ENCODE measurements at regions not wholly inside any gene's neighbourhood (a gene's known extent, or its start where the extent isn't known, plus 50 kb on each side); places are given as distances from the start of the nearest gene placed in this dataset.

DNA sequence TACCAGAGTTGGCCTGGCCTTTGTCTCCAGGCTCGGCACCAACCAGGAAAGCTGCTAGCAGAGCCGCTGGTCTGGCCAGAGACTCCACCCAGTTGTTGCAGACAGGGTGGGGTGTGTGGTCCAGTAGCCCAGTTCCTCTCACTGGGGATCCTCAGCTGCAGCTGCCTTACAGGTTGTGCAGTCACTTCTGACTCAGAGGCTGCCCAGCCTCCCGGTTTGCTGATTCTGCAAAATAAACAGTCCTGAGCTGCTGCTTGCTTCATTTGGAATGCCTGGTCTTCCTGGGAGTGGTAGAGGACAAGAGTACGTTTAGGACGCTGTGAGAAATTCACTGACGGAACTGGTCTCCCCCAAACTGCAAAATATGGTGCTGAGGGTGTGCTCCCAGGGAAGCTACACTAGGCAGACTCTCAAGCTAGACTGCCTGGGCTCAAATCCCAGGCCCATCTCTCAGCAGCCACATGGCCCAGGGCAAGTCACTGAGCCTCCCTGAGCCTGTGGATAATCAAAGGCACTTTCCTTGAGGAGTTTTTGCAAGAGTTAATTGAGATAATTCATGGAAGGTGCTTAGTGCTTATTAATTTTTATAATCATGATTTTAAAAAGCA lies 246.1 kb downstream of the TFAP2C start:
- TF ChIP-seq POLR2AphosphoS5 (IDR thresholded peaks at IDR 0.05; ENCODE audit: borderline replicate concordance, low read depth, low read length) (no peak), EZH2 (IDR thresholded peaks at IDR 0.05) (no peak), FOXP2 (optimal IDR thresholded peaks at IDR 0.05; ENCODE audit: control extremely low read depth, extremely low read length, insufficient read depth) (no peak)
- no peak for DNase-seq (ENCODE audit: low read depth, low spot score)
- Histone ChIP-seq H3K36me3 (ENCODE audit: insufficient read depth, low read length) (no peaks in the 10 kb centered on the region), H3K4me3 (no peak overlapping the region), H3K9me3 (ENCODE audit: low read depth, low read length) (no peaks in the 10 kb centered on the region), H3K27ac (no peak overlapping the region), H3K9ac (ENCODE audit: insufficient read length) (no peak overlapping the region)

DNA sequence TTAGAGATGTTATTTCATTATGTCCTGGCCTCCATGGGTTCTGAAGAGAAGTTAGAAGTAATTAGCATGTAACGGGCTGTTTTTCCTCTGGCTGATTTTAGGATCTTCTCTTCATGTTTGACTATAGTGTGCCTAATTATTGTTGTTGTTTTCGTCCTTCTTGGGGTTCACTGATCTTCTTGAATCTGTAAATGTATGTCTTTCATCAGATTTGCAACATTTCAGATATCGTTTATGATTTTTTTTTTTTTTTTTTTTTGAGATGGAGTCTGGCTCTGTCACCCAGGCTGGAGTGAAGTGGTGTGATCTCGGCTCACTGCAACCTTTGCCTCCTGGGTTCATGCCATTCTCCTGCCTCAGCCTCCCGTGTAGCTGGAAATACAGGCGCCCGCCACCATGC lies 246.7 kb downstream of the TFAP2C start:
- H3K9ac ChIP-seq (ENCODE audit: insufficient read length) = no peak overlapping the region
- TF ChIP-seq EZH2 (IDR thresholded peaks at IDR 0.05) (no peak), FOXP2 (optimal IDR thresholded peaks at IDR 0.05; ENCODE audit: control extremely low read depth, extremely low read length, insufficient read depth) (no peak), POLR2AphosphoS5 (IDR thresholded peaks at IDR 0.05; ENCODE audit: borderline replicate concordance, low read depth, low read length) (no peak)
- no peaks in the 10 kb centered on the region for H3K36me3 ChIP-seq (ENCODE audit: insufficient read depth, low read length)
- H3K4me3 ChIP-seq = no peak overlapping the region
- no peak overlapping the region for H3K27ac ChIP-seq
- H3K9me3 ChIP-seq (ENCODE audit: low read depth, low read length) = no peaks in the 10 kb centered on the region
- no peak for DNase-seq (ENCODE audit: low read depth, low spot score)

DNA sequence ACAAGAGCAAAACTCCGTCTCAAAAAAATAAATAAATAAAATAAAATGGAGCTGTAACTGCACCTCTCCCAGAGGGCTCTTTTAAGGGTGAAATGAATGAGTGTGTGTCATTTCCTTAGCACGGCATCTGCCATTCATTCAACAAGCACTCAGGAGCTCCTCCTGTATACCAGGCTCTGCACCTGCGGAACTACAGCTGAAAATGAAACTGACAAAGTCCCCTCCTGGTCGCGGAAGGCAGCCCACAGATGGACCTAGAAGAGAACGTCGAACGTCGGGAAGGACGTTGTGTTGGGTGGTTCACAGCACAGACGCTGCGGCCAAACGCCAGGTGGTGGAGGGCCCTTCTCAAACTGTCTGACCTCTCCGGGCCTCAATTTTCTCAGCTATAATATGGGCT lies 256.4 kb downstream of the TFAP2C start:
- H3K9me3 ChIP-seq (ENCODE audit: low read depth, low read length) = no peaks in the 10 kb centered on the region
- H3K36me3 ChIP-seq (ENCODE audit: insufficient read depth, low read length) = no peaks in the 10 kb centered on the region
- no peak overlapping the region for H3K4me3 ChIP-seq
- H3K27ac ChIP-seq = no peak overlapping the region
- no peak overlapping the region for H3K9ac ChIP-seq (ENCODE audit: insufficient read length)
- TF ChIP-seq EZH2 (IDR thresholded peaks at IDR 0.05) (no peak), POLR2AphosphoS5 (IDR thresholded peaks at IDR 0.05; ENCODE audit: borderline replicate concordance, low read depth, low read length) (no peak), FOXP2 (optimal IDR thresholded peaks at IDR 0.05; ENCODE audit: control extremely low read depth, extremely low read length, insufficient read depth) (no peak)
- DNase-seq (ENCODE audit: low read depth, low spot score) = no peak

DNA sequence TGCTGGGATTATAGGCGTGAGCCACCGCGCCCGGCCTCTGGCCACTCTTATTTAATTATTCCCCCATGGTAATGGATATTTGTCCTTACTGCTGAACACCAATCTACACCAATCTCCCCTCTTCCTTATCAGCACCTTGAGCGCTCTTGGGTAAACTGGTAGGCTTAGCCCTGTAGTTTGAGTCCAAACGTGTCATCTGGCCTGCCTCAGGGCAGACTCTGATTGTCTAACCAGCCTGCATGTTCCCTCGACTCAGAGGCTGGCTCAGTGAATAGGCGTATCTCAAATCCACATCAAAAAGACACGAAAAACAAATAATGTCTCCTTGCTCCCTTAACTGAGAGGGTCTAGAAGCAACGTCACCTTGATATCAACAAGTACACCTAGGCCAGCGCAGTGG lies 260.9 kb downstream of the TFAP2C start:
- no peak for TF ChIP-seq EZH2 (IDR thresholded peaks at IDR 0.05)
- TF ChIP-seq FOXP2 (optimal IDR thresholded peaks at IDR 0.05; ENCODE audit: control extremely low read depth, extremely low read length, insufficient read depth) = no peak
- no peak for TF ChIP-seq POLR2AphosphoS5 (IDR thresholded peaks at IDR 0.05; ENCODE audit: borderline replicate concordance, low read depth, low read length)
- H3K27ac ChIP-seq = no peak overlapping the region
- H3K9me3 ChIP-seq (ENCODE audit: low read depth, low read length) = no peaks in the 10 kb centered on the region

DNA sequence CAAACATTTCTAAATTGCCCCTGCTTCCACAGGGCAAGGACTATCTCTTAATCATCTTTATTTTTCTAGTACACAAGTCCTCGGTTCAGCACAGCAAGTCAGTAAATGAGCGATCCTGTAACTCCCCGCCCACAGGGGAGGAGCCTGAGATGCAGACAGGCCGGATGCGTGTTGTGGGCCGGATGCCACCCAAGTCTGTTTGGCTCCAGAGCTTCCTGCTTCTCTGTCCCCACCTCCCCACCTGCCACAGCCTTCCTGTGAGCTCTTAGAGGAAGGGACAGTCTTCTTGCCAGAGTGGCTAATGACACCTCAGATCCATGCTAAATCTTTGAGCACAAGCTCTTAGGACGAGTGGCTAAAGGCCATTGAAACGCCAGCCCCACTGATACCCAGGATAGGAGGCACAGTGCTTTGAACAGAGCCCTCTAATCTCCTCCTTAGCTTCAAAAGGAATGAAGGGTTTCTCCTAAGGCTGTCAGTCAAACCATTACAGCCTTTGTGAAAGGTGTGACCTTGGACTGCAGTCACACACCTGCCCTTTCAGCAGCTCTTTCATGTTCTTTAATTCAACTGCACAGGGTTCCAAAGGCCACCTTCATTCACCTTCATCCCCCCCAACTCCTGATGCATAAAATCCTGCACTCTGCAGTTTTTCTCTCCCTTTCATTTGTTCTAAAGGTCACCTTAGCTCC lies 264.3 kb downstream of the TFAP2C start:
- no peak overlapping the region for H3K9ac ChIP-seq (ENCODE audit: insufficient read length)
- no peak for DNase-seq (ENCODE audit: low read depth, low spot score)
- H3K4me3 ChIP-seq = no peak overlapping the region
- TF ChIP-seq EZH2 (IDR thresholded peaks at IDR 0.05) = no peak
- TF ChIP-seq POLR2AphosphoS5 (IDR thresholded peaks at IDR 0.05; ENCODE audit: borderline replicate concordance, low read depth, low read length) = no peak
- no peaks in the 10 kb centered on the region for H3K9me3 ChIP-seq (ENCODE audit: low read depth, low read length)
- H3K36me3 ChIP-seq (ENCODE audit: insufficient read depth, low read length) = no peaks in the 10 kb centered on the region
- no peak overlapping the region for H3K27ac ChIP-seq

More for the DNA sequence above, 260.9 kb downstream of the TFAP2C start:
- H3K36me3 ChIP-seq (ENCODE audit: insufficient read depth, low read length) = no peaks in the 10 kb centered on the region
- no peak overlapping the region for H3K4me3 ChIP-seq
- DNase-seq (ENCODE audit: low read depth, low spot score) = no peak
- H3K9ac ChIP-seq (ENCODE audit: insufficient read length) = no peak overlapping the region

DNA sequence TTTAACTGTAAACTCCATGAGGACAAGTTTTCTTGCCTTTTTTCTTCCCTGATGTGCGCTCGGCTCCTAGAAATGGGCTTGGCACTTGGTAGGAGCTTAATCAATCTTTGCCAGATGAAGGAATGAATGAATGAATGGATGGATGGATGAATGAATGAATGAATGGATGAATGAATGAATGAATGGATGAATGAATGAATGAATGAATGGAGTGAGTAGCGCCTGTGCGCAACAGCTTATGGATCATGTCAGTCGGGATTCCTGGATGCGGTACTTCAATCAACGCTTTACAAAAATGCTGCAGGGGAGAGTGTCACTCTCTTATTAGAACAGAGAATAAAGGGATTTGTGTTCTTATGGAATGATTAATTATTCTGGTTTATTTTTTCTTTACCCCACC lies 267.3 kb downstream of the TFAP2C start:
- DNase-seq (ENCODE audit: low read depth, low spot score) = no peak
- no peak overlapping the region for H3K9ac ChIP-seq (ENCODE audit: insufficient read length)
- H3K27ac ChIP-seq = no peak overlapping the region
- no peaks in the 10 kb centered on the region for H3K9me3 ChIP-seq (ENCODE audit: low read depth, low read length)
- TF ChIP-seq EZH2 (IDR thresholded peaks at IDR 0.05) (no peak), POLR2AphosphoS5 (IDR thresholded peaks at IDR 0.05; ENCODE audit: borderline replicate concordance, low read depth, low read length) (no peak), FOXP2 (optimal IDR thresholded peaks at IDR 0.05; ENCODE audit: control extremely low read depth, extremely low read length, insufficient read depth) (no peak)
- H3K36me3 ChIP-seq (ENCODE audit: insufficient read depth, low read length) = no peaks in the 10 kb centered on the region
- H3K4me3 ChIP-seq = no peak overlapping the region

DNA sequence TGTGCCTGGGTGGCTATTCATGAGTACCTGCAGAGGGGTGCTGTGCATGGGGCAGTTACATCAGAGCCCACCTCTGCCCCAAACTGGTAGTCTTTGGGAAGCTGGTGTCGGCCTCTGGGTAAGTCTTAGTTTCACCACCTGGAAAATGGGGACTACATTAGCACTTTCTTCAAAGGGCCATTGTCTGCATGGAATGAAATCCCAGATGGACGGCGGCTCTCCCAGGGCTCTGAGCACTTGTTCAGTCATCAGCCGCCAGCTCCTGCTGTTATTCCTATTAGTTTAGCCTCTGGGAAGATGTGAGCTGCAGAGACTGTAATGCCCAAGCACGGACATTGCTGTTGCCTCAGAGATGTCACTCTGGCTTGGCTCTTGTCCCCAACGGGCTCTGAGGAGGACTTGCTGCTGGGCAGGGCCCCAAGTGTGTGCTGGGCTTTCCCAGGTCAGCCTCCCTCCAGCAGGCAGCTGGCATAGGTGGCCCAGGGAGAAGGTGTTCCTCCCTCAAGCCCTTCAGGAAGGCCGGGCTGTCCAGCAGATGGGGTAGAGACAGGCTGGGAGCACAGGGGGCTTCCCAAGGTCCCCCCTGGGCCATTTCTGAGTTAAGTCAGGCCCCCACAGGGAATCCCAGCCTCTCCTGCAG lies 268.3 kb downstream of the TFAP2C start:
- Histone ChIP-seq H3K36me3 (ENCODE audit: insufficient read depth, low read length) (no peaks in the 10 kb centered on the region), H3K27ac (no peak overlapping the region), H3K9me3 (ENCODE audit: low read depth, low read length) (no peaks in the 10 kb centered on the region), H3K9ac (ENCODE audit: insufficient read length) (no peak overlapping the region), H3K4me3 (no peak overlapping the region)
- TF ChIP-seq EZH2 (IDR thresholded peaks at IDR 0.05) (no peak), POLR2AphosphoS5 (IDR thresholded peaks at IDR 0.05; ENCODE audit: borderline replicate concordance, low read depth, low read length) (no peak), FOXP2 (optimal IDR thresholded peaks at IDR 0.05; ENCODE audit: control extremely low read depth, extremely low read length, insufficient read depth) (no peak)
- DNase-seq (ENCODE audit: low read depth, low spot score) = no peak

DNA sequence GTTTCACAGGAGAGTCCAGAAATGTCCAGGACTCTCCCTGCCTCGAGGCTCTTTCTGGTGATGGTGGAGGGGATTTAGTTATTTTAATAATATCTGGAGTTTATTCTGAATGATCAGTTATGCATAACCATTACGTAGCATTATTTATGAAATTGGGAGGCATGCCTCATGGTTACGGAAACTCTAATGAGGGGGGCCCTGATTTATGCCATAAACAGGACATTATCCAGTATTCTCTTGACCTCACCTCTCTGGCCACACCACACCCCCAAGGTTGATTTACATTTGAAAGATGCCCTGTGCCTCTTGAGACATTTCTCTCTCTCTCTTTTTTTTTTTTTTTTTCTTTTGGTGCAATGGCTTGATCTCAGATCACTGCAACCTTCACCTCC lies 268.8 kb downstream of the TFAP2C start:
- H3K9ac ChIP-seq (ENCODE audit: insufficient read length) = no peak overlapping the region
- no peak for TF ChIP-seq FOXP2 (optimal IDR thresholded peaks at IDR 0.05; ENCODE audit: control extremely low read depth, extremely low read length, insufficient read depth)
- no peak overlapping the region for H3K27ac ChIP-seq
- DNase-seq (ENCODE audit: low read depth, low spot score) = no peak
- no peaks in the 10 kb centered on the region for H3K36me3 ChIP-seq (ENCODE audit: insufficient read depth, low read length)
- H3K4me3 ChIP-seq = no peak overlapping the region
- no peaks in the 10 kb centered on the region for H3K9me3 ChIP-seq (ENCODE audit: low read depth, low read length)
